ENCODE measurements at regions not wholly inside any gene's neighbourhood (a gene's known extent, or its start where the extent isn't known, plus 50 kb on each side); places are given as distances from the start of the nearest gene placed in this dataset.

GRCh38 chr10:62708569-62708968 is 96.0 kb upstream of the ADO start:
- TF ChIP-seq EZH2 (IDR thresholded peaks at IDR 0.05) (no peak), POLR2AphosphoS5 (IDR thresholded peaks at IDR 0.05; ENCODE audit: borderline replicate concordance, low read depth, low read length) (no peak), FOXP2 (optimal IDR thresholded peaks at IDR 0.05; ENCODE audit: control extremely low read depth, extremely low read length, insufficient read depth) (no peak)
